HG02610 (cell line): ENCODE measurements at regions not wholly inside any gene's neighbourhood (a gene's known extent, or its start where the extent isn't known, plus 50 kb on each side); places are given as distances from the start of the nearest gene placed in this dataset.

Experiments used
- ATAC-seq: cut with Tn5 transposase; IDR thresholded peaks from one replicate; pipeline ENCODE4 v1.9.1; 2021; ENCODE audit warnings: mild to moderate bottlenecking, moderate library complexity; ENCODE audit not compliant: unreplicated experiment

DNA sequence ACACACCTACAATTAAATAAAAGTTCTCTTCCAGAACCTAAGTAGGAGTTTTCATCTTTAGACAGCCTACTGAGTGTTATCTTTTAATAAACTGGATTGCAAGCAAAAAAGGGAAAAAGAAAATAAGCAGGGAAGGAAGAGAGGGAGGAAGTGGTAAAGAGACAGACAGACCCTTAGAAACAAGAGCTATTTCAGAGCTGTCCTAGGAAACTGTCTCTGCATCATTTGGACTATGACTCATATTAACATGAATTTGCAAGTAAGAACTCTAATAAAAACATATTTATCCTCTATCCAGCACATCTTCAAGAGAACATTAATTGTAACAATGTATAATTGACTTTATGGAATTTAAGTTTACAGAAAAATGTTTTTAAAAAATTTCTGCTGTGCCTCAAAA is 438.8 kb upstream of the USP15 start:
- ATAC-seq: no peak

DNA sequence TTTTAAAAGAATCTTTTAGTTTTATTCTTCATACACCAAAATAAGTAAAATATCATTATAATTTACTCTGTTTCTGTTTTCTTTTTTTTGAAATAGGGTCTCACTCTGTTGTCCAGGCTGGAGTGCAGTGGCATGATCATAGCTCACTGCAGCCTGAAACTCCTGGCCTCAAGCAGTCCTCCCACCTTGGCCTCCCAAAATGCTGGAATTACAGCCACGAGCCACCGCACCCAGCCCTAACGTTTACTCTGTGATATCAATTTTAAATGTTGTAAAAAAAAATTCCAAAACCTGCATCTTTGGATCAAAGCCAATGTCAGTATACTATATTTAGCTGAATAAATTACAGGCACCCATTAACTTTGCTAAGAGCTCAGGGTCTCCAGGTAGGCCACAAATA is 437.1 kb upstream of the USP15 start:
- ATAC-seq: no peak

DNA sequence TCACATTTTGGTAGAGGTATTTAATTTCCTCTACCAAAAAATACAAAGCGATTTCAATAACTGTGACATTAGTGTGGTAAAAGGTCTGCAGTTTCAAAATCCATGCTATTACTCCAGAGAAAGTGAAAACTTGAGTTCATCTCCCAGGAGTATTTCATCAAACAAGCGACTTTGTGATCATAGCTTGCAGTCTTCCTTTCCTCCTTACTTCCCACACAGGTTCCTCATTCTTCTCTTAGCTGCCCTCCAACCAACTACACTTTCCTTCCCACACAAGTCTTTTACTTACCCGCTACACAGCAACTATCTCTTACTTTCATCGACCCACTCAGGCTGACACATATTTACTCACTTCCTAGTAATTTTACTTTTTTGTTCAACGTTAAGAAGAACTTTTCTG is 413.4 kb upstream of the USP15 start:
- ATAC-seq: no peak

DNA sequence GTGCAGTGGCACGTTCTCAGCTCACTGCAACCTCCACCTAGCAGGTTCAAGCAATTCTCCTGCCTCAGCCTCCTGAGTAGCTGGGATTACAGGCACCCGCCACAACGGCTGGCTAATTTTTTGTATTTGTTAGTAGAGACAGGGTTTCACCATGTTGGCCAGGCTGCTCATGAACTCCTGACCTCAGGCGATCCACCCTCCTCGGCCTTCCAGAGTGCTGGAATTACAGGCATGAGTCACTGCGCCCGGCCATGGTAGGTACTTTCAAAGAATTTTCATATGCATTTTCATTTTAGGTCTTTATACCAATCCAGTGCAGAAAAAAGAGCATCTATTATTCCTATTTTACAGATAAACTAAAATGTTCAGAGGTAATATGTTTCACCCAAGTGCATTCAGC is 411.3 kb upstream of the USP15 start:
- no peak for ATAC-seq

DNA sequence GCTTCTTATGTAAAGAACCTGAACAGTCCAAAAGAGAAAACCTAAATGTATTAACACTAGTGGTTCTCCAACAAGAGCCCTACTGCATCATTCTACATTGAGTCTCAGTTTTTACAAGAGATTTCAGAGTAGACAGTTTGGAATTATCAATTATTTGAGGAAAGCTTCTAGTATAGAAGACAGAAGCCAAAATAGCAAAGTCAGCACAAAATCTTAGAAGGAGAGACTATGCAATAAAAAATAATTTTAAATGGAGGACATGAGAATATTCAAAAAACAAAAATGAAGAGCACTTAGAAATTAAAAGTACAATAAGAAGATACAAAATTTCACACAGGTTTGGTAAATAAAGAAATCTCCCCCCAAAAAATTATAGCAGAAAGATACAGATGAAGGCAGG is 406.3 kb upstream of the USP15 start:
- ATAC-seq: no peak

DNA sequence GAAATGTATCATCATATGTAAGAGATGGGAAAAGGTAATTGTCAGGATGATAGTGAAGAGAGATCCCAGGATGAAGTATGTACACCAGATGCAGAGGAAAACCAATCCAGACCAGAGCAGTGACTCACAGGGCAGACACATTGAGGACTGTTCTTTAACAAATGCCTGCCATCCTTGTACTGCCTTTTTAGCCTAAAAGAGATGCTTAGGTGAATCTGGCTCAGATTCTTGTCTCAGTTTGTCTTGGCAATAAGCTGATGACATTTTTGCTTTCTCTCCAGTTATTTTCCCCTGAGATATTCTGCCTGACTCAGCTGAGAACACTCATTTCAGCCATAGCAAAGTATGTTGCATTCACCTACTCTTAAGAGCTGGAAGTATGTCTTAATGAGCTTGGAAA is 405.3 kb upstream of the USP15 start:
- no peak for ATAC-seq

DNA sequence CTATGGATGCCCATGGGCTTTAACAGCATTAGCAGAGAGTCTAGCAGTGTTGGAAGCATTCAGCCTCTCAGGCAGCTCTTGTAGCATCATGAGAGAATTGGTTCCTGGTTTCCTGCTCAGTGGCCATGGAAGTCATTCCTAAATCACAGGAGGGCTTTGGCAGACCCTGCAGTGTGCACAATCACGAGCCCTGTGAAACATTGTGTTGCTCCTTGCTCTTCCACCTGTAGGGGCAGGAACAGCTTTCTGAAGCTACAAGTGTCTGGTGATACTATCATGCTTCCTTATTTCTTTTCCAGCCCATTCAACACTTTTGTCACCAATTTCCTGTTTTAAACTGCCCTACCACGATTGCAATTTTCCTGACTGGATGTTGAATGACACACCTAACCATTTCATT is 402.2 kb upstream of the USP15 start:
- no peak for ATAC-seq

DNA sequence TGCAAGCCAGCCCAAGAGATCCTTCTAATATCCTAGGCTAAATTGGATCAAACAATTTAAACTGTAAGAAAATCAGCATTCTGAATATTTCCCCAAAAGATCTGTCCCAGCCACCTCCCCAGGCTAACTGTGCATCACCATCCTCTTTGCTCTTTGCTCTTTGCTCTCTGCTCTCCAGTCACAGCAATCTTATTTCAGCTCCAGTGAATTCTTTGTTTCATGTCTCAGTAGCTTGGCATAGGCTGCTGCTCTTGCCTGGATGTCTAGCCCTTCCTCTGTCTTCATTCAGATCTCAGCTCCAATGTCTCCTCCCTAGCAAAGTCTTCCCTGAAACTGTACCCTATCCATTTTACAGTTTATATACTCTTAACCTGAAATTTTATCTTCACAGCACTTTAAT is 399.8 kb upstream of the USP15 start:
- ATAC-seq: no peak

DNA sequence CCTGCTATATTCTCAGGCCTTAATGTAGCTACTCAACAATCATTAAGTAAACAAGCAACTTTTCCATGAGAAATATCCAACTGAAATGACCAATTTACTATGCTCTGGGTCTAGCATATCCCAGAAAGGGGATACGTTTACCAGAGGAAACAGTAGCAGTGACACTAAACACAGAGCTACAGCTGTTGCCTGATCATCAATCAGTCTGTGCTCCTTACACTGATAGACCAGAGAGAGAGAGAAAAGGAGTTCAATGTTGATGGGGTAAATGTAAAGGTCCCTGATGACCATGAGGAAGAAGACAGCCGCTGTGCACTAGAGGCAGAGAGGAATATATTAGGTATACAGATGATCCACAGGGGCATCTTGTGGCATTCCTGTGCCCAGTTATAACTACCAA is 397.2 kb upstream of the USP15 start:
- no peak for ATAC-seq

DNA sequence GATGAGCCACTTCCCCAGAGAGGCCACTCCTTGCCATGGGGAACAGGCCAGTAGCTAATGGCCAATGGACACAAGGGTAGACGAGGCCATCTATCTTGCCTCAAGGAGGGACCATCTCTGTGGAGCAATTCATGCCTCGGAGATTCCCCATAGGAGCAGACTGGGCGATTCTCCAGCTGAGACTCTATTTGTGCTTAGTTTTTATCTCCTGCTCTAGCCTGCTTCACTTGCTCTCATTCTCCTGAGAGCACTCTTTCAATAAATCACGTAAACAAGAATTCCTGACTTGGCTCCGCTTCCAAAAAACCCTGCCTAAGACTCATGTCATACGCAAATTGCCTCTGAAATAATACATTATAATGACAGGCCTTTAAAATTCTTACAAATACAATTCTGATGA is 396.4 kb upstream of the USP15 start:
- no peak for ATAC-seq

DNA sequence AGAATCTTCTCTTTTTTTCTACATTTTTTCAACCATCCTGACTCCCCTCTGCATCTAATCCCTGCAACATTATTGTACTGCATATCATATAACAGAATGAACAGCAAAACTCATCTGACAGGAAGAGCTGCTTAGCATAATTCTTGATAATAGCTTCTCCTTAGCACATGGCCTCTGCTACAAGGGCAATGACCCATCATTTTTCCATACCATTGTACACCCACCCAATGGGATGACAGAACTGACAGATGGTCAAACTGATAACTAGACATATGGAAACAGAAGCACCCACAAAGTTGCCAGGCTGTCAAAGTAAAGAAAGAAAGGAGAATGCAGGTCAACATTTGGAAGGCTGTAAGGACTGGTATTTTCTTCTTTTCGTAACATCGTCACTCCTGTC is 390.4 kb upstream of the USP15 start:
- ATAC-seq: no peak

DNA sequence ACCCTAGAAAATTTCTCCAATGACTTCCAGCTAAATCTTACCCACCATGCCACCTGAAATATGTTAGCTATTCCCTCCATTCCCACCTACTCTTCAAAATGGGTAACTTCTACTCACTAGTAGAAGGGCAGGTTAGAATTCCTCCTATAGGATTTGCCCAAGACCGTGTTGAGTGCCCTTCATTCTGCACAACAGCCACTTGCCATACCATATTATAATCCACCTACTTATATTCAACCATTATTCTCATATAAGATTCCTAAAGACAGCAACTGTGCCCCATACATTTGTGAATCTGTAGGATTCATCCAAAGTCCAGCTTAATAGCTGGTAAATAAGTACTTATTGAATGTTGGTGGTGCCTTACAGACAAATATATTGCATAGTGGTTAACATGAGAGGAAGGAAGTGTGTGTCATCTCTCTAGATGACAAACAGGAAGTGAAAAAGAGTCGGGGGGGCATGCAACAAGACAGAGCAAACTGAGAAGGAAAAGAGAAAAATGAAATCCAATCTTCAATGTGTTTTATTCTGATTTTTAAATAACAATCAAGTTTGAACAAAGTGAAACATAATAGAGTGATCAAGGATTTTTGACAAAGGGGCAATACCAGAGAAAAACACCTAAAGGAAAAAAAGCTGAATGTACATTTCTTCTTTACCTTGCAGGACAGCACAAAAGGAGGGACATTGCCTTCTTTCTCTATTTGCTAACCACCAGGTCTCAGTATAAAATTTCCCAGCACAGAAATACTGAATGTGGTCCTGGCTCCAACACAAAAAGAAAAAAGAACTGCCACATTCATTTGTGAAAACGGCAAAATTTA is 389.3 kb upstream of the USP15 start:
- ATAC-seq: peak; percentile 70

DNA sequence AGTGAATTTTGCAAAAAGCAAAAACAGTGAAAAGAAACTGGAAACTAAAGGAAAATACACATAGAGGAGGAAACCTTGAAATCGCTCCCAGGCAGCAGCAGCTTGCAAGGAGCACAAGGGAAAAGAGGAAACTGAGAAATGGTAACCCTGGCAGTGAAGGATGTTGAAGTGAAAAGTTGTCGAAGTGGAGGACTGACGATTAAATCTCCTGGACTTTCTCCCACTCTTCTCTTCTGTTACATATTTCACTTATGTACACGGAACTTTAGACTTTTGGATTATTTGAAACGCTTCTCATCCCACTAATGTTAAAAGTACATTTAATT is 388.8 kb upstream of the USP15 start:
- ATAC-seq: no peak

DNA sequence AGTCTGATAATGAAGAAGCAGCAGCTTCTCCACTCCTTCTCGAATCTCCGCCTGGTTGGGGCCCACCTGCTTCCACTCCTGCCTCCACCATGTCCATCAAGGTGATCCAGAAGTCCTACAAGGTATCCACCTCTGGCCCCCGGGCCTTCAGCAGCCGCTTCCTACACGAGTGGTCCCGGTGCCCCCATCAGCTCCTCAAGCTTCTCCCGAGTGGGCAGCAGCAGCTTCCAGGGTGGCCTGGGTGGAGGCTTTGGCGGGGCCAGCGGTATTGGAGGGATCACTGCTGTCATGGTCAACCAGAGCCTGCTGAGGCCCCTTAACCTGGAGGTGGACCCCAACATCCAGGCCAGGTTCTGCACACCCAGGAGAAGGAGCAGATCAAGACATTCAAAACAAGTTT is 381.0 kb upstream of the USP15 start:
- no peak for ATAC-seq

DNA sequence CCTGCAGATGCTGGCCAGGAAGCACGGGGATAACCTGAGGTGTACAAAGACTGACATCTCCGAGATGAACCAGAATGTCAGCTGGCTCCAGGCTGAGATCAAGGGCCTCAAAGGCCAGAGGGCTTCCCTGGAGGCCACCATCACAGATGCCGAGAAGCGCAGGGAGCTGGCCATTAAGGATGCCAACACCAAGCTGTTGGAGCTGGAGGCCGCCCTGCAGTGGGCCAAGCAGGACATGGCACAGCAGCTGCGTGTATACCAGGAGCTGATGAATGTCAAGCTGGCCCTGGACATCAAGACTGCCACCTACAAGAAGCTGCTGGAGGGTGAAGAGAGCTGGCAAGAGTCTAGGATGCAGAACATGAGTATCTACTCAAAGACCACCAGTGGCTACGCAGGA is 380.0 kb upstream of the USP15 start:
- no peak for ATAC-seq

DNA sequence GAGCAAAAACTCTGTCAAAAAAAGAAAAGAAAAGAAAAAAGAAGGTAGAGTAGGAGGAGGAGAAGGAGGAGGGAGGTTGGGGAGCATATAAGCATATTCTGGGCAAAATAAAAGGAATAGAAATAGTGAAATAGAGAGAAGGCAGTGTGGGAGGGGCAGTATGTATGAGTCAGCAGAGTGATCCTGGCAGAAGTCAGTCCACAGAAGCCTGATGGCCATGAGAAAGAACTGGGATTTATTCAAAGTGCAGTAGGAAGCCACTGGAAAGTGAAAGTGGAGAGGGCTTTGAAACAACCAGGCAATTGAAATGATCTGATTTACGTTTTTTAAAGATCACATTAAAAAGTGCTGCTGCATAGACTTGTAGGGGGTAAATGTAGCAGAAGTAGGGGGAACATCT is 368.6 kb upstream of the USP15 start:
- no peak for ATAC-seq

DNA sequence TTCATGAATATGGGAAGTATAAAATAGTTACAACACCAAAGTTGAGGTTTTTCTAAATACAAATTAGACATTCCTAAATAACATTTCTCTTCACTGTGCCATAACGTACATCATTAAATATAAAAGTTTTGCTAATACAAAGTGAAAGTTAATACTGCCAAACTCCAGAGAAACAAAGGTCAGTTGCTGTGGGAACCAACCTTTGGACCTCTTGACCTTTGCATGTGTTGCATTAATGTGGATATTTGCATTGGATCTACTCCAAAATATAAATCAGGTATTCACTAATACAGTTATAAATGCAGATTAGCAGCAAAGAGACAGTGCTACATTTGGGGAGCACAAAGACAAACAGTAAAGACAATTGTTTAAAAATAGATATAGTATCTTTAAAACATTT is 366.0 kb upstream of the USP15 start:
- ATAC-seq: no peak

DNA sequence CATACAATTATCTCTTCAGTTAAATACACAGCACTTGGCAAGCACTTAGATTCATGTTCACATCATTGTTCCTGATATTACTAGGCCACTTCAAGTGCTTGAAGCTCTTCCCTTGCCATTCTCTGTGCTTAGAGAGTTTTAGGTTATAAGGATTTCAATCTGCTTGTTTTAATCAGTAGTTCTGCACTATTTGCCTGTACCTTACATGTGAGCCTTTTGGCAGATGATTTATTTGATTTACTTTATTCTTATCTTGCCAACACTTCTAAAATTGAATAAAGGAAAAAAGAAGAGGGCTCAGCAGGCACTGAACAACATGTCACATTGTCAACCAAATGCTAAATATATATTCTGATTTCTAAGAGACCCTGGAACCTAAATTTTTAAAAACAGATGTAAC is 363.8 kb upstream of the USP15 start:
- ATAC-seq: no peak

DNA sequence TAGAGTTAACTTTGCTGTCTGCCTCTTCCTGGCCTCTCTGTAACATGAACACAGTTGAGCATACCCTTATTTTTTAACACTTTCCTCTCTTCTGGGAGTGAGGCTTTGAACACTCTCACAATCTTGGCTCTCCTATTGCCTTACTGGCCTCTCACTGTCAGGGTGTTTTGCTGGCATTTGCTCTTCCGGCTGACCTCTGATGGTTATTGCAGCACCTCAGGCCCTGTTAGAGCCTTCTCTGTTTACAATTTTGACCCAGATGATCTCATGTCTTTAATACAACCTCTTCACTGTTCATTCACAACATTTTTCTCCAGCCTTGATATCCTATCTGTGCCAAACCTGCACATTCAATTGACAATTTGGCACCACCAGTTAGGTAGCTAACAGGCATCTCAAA is 357.8 kb upstream of the USP15 start:
- no peak for ATAC-seq

DNA sequence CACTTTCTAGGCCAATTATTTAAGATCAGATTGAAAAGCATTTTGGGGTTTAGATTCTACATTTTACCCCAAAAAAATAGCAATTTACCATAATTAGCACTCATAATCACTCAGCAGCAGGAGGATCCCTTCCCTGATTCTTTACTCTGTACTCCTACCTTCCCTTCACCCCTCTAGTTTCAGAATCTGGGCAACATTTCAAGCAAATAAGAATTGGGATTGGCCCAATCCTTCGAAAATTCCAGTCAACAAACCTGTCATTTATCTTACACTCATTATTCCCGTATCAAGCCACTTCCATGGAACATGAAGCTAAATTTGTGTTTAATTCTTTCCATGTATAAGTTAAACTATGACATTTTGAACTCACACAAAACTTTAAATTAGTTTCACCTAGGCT is 349.1 kb upstream of the USP15 start:
- ATAC-seq: no peak

DNA sequence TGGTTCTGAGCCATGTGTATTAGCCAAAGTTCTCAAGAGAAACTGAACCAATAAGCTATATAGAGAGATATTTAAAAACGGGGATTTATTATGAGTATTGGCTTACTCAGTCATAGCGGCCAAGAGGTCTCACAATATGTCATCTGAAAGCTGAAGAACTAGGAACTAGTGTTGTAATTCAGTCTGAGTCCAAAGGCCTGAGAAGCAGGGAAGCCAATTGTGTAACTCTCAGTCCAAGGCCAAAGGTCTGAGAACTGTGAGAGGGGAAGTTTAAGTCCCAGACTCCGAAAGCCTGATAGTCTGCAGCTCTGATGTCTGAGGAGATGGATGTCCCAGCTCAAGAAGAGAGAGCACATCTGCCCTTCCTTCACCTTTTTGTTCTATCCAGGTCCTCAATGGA is 344.8 kb upstream of the USP15 start:
- ATAC-seq: no peak

DNA sequence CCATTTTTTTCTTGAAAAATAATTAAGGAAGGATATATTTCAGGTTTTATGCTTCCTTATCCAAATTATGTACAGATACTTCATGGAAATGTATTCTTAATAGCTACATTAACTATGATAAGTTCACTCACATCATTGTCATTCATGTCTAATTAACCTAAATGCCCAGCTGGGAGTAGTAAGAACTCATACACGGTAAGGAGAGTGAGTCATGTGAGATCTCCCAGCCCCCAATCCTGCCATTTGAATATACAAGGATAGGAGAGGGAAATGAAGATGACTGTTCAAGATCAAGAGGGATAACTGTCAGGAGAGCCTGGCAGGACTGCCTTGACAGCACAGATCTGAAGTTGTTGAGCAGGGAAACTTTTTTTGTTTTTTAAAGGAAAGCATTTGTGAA is 343.4 kb upstream of the USP15 start:
- no peak for ATAC-seq

DNA sequence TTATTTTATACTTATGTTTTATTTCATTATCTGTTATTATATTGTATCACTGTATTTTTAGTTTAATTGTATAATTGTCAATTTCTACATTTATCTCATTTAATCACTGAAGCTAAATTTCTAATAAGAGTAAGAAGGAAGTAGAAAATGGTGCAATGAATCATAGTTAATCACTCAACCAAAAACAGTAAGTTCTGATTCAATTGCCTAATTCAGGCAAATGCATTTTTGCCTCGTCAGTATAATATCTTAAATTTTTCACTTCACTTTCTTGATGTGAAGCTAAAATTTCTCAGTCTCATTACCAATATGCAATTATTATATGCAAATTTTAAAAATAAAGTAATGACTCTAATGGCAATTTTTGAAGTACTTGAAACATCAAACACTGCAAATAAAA is 340.5 kb upstream of the USP15 start:
- no peak for ATAC-seq

DNA sequence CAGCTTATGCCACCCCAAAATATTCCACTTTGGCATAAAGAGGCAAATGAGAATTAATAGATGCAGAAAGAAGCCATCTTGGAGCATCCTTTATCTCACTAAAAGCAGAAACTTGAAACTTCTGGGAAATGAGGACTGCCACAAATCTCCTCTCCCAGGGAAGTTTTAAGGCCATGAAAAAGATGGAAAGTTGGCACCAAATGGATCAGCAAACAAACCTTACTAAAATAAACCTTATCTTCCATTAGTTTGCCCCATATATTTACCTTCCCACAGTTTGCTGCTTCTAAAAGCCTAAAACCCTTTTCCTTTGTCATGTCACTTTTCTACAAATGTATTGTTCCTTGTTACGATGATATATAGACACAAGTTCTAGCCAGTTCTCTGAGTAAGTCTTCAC is 340.0 kb upstream of the USP15 start:
- no peak for ATAC-seq
